ENCODE measurements at regions not wholly inside any gene's neighbourhood (a gene's known extent, or its start where the extent isn't known, plus 50 kb on each side); places are given as distances from the start of the nearest gene placed in this dataset.

DNA sequence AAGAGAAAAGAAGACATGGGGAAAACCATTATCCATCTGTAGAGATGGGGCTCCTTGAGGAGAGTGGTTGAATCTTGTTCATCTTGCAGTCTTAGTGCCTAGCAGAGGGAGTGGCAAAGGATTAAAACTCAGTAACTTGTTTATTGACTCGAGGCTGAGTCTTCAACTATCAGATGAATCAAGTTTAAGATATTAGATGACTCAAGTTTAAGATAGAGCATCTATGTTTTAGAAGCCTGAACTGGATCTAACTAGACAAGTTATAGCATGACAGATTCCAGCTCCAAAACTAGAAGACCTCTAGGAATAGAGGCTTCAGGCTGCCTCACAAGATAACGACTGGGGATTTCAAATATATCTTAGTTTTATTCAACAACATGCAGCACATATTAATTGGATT lies 2277.2 kb upstream of the WWC1 start:
- ATAC-seq: no peak
- TF ChIP-seq ZNF8 (CRISPR knock-in tag; IDR thresholded peaks at IDR 0.05): no peak
- TF ChIP-seq ARNTL (CRISPR knock-in tag; IDR thresholded peaks at IDR 0.05; ENCODE audit: borderline replicate concordance, low read depth): no peak
- no peak for TF ChIP-seq ISL1 (CRISPR knock-in tag; IDR thresholded peaks at IDR 0.05)
- no peak for TF ChIP-seq POU6F1 (CRISPR knock-in tag; IDR thresholded peaks at IDR 0.05; ENCODE audit: borderline replicate concordance, low read depth)
- TF ChIP-seq, protein P1, sequence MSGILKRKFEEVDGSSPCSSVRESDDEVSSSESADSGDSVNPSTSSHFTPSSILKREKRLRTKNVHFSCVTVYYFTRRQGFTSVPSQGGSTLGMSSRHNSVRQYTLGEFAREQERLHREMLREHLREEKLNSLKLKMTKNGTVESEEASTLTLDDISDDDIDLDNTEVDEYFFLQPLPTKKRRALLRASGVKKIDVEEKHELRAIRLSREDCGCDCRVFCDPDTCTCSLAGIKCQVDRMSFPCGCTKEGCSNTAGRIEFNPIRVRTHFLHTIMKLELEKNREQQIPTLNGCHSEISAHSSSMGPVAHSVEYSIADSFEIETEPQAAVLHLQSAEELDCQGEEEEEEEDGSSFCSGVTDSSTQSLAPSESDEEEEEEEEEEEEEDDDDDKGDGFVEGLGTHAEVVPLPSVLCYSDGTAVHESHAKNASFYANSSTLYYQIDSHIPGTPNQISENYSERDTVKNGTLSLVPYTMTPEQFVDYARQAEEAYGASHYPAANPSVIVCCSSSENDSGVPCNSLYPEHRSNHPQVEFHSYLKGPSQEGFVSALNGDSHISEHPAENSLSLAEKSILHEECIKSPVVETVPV (CRISPR knock-in tag; IDR thresholded peaks at IDR 0.05): no peak
- no peak for TF ChIP-seq TCF4 (CRISPR knock-in tag; IDR thresholded peaks at IDR 0.05; ENCODE audit: borderline replicate concordance)
- no peak for TF ChIP-seq PPARA (CRISPR knock-in tag; IDR thresholded peaks at IDR 0.05; ENCODE audit: borderline replicate concordance)
- no peak for TF ChIP-seq ZNF565 (CRISPR knock-in tag; conservative IDR thresholded peaks at IDR 0.05; ENCODE audit: low read depth)
- no peak for TF ChIP-seq BACH2 (CRISPR knock-in tag; IDR thresholded peaks at IDR 0.05; ENCODE audit: borderline replicate concordance)
- no peak for TF ChIP-seq CREB5 (CRISPR knock-in tag; IDR thresholded peaks at IDR 0.05; ENCODE audit: low read depth)
- TF ChIP-seq, protein P2, sequence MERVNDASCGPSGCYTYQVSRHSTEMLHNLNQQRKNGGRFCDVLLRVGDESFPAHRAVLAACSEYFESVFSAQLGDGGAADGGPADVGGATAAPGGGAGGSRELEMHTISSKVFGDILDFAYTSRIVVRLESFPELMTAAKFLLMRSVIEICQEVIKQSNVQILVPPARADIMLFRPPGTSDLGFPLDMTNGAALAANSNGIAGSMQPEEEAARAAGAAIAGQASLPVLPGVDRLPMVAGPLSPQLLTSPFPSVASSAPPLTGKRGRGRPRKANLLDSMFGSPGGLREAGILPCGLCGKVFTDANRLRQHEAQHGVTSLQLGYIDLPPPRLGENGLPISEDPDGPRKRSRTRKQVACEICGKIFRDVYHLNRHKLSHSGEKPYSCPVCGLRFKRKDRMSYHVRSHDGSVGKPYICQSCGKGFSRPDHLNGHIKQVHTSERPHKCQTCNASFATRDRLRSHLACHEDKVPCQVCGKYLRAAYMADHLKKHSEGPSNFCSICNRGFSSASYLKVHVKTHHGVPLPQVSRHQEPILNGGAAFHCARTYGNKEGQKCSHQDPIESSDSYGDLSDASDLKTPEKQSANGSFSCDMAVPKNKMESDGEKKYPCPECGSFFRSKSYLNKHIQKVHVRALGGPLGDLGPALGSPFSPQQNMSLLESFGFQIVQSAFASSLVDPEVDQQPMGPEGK (CRISPR knock-in tag; IDR thresholded peaks at IDR 0.05; ENCODE audit: borderline replicate concordance): no peak
- no peak for TF ChIP-seq CSDC2 (CRISPR knock-in tag; IDR thresholded peaks at IDR 0.05)
- no peak for TF ChIP-seq ZNF70 (CRISPR knock-in tag; IDR thresholded peaks at IDR 0.05)
- TF ChIP-seq ZC3H10 (CRISPR knock-in tag; IDR thresholded peaks at IDR 0.05): no peak
- TF ChIP-seq GLIS3 (CRISPR knock-in tag; IDR thresholded peaks at IDR 0.05): no peak
- no peak for TF ChIP-seq SNAI2 (CRISPR knock-in tag; IDR thresholded peaks at IDR 0.05)
- TF ChIP-seq RARB (CRISPR knock-in tag; IDR thresholded peaks at IDR 0.05): no peak
- no peak for TF ChIP-seq ESRRG (CRISPR knock-in tag; IDR thresholded peaks at IDR 0.05)
- no peak for TF ChIP-seq ZFP3 (CRISPR knock-in tag; IDR thresholded peaks at IDR 0.05)

DNA sequence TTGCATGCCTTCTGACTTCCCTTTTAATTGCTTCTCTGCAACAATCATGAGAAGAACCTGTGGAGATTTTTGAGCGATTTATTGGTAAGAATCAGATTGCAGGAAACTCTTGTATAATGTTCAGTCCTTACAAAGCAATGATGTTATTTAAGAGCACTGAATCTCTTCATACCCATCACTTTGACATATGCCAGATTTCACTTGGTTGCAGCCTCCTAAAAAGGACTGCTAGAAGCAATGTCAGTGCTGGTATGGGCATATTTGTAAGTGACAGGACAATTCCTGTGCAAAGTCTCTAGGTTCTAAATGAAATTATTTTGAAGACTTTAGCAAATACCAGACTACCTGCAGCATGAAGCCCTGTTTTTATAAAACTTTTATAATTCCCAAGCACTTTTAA lies 2272.7 kb upstream of the WWC1 start:
- no peak for ATAC-seq
- TF ChIP-seq, protein P2 (CRISPR knock-in tag; IDR thresholded peaks at IDR 0.05; ENCODE audit: borderline replicate concordance): no peak
- peak; percentile 37; the same call in 1 of the 2 replicates for TF ChIP-seq ISL1 (CRISPR knock-in tag; IDR thresholded peaks at IDR 0.05)

- ATAC-seq: no peak
- TF ChIP-seq BACH2 (CRISPR knock-in tag; IDR thresholded peaks at IDR 0.05; ENCODE audit: borderline replicate concordance): no peak
- TF ChIP-seq, protein P3, sequence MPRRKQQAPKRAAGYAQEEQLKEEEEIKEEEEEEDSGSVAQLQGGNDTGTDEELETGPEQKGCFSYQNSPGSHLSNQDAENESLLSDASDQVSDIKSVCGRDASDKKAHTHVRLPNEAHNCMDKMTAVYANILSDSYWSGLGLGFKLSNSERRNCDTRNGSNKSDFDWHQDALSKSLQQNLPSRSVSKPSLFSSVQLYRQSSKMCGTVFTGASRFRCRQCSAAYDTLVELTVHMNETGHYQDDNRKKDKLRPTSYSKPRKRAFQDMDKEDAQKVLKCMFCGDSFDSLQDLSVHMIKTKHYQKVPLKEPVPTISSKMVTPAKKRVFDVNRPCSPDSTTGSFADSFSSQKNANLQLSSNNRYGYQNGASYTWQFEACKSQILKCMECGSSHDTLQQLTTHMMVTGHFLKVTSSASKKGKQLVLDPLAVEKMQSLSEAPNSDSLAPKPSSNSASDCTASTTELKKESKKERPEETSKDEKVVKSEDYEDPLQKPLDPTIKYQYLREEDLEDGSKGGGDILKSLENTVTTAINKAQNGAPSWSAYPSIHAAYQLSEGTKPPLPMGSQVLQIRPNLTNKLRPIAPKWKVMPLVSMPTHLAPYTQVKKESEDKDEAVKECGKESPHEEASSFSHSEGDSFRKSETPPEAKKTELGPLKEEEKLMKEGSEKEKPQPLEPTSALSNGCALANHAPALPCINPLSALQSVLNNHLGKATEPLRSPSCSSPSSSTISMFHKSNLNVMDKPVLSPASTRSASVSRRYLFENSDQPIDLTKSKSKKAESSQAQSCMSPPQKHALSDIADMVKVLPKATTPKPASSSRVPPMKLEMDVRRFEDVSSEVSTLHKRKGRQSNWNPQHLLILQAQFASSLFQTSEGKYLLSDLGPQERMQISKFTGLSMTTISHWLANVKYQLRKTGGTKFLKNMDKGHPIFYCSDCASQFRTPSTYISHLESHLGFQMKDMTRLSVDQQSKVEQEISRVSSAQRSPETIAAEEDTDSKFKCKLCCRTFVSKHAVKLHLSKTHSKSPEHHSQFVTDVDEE (CRISPR knock-in tag; IDR thresholded peaks at IDR 0.05): no peak
- no peak for TF ChIP-seq ZC3H10 (CRISPR knock-in tag; IDR thresholded peaks at IDR 0.05)
- TF ChIP-seq ESRRG (CRISPR knock-in tag; IDR thresholded peaks at IDR 0.05): no peak
- no peak for TF ChIP-seq ZNF565 (CRISPR knock-in tag; conservative IDR thresholded peaks at IDR 0.05; ENCODE audit: low read depth)
- TF ChIP-seq CREB5 (CRISPR knock-in tag; IDR thresholded peaks at IDR 0.05; ENCODE audit: low read depth): no peak
- no peak for TF ChIP-seq CSDC2 (CRISPR knock-in tag; IDR thresholded peaks at IDR 0.05)
- TF ChIP-seq, protein P2 (CRISPR knock-in tag; IDR thresholded peaks at IDR 0.05; ENCODE audit: borderline replicate concordance): no peak
- no peak for TF ChIP-seq OSR1 (CRISPR knock-in tag; IDR thresholded peaks at IDR 0.05)
- no peak for TF ChIP-seq ARNTL (CRISPR knock-in tag; IDR thresholded peaks at IDR 0.05; ENCODE audit: borderline replicate concordance, low read depth)
- TF ChIP-seq ZFP30 (CRISPR knock-in tag; IDR thresholded peaks at IDR 0.05): no peak
- TF ChIP-seq TCF4 (CRISPR knock-in tag; IDR thresholded peaks at IDR 0.05; ENCODE audit: borderline replicate concordance): no peak
These were observed 2269.4 kb upstream of the WWC1 start for GRCh38 chr5:166022065-166022464.

Measured in SK-N-SH treated with all-trans-retinoic acid at 6 μM for 48 hours (cell line).